Ramos (cell line): ENCODE measurements at regions not wholly inside any gene's neighbourhood (a gene's known extent, or its start where the extent isn't known, plus 50 kb on each side); places are given as distances from the start of the nearest gene placed in this dataset.
"Not testable (repeated sequence)": the region's sequence is repeated elsewhere in the genome, so short reads cannot be mapped to it uniquely, and the experiment has no call there.

Experiments used
- in situ Hi-C: fragments of 300-500 bp; cut with MboI; formaldehyde crosslinking; loops from one replicate; pipeline ENCODE4 v1.14.3; 2022; ENCODE audit warnings: low sequenced_read_pairs; ENCODE audit not compliant: unreplicated experiment

DNA sequence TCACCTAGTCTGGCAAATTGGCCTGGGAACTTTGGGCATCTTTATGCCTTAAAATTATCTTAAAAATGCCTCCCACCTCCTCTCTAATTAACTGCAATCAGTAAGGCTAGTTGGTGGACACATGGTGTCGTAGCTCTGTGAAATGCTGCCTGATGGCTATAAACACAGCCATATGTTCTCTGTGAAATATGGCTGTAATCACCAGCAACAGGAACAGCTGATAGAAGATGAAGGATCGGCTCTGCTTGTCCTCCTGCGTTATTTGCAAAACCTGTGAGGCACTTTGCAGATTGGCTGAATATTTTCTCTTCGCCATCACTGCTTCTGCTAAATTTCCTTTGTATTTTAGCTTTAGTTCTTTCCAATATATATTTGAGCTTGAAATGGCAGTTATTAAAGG is 419.6 kb downstream of the RWDD3 start:
- in situ Hi-C loops, result no loop called here

DNA sequence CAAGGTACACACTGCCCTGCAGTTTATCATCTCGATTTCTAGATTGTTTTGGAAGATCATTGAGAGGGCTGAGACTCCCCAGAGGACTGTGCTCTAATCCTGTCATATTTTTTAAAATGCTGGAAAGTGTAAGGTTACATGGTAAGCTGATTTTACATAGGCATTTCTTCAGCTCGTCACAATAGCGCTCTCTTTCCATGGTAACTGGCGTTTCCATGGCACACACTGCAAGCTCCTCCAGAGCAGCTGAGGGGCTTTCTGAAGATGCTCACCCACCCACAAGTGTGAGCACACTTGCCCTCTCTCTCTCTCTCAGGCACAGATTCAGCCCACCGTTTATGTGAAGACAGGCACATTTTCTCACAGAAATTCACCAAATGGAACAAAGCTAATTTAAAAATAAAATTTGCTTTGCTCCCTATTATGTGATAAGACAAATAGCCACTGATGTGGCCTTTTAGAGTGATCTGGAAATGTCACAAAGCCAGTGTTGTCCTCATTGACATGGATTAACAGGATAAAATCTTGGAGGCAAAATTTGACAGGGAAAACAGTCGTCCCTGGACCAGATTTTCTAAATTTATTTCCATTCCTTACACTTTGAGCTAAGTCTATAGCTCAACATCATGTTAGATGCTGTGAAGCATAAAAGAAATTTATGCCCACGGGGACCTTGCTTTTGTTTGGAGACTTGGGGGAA is 421.5 kb downstream of the RWDD3 start:
- in situ Hi-C loops, result no loop called here

DNA sequence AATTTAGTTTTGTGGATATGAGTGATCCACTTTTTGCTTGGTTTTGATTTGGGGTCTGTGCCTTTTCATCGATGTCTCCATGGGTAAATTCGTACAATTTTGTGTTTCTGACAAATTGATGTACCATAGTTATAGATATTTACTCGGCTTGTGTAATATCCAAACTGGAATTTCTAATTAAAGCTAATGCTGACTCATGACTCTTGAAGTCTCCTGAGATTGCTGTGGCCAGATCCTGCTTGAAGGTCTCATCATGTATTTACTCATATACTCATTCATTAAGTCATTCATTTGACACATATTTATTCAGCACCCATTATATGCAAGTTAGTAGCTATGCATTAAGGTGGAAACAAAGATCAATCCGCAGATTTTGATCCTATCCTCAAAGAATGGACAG is 423.2 kb downstream of the RWDD3 start:
- in situ Hi-C loops, result no loop called here

DNA sequence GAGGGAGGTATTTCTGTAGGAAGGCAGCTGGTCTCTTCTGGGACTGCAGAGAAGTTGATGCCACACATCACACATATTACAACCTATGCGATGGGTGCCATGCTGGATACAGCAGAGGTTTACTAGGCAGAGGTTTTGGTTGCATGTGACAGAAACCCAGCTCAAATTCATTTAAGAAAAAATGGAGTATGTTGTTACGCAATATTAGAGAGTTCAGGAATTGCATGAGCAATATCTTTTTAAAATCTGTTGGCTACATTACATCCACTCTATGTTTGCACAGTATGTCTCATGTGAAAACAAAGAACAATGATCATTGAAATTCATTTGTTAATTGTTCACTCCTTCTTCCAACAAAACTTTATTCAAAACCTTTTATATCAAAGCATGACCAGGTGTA is 425.2 kb downstream of the RWDD3 start:
- in situ Hi-C loops, result no loop called here

DNA sequence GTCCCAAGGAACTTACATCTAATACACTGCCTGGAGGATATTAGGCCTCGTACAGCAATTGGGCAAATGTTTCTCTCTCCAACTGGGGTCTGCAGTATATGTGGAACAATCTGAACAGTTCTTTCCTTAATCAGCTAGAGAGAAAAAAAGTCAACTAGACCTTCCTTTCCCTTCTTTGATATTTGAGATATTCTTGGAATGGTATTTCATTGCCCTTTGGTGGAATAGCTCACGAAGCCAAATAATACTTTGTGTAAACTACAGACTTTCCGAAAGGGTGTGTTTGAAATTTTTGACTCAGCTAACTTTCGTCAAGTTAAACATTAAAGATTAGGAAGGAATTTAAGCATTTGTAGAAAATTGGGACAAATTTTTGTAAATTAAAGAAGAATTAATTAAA is 425.6 kb downstream of the RWDD3 start:
- in situ Hi-C loops, result no loop called here

DNA sequence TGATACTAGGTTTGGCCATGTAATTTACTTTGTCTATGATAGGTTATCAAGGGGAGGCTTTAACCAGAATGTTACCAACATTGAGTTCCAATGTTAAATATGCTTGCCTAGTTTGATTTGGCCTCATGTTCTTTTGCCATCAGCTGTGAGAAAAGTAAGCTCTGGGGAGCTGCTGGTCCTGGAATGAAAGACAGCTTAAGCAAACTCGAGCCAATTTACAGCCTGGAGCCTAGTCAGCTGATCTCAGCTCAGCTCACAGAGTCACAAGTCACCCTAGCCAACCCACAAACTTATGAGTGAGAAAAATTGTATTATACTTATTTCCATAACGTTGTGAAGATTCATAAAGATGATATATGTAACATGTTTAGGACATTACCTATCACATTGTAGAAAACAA is 426.7 kb downstream of the RWDD3 start:
- in situ Hi-C loops, result no loop called here

DNA sequence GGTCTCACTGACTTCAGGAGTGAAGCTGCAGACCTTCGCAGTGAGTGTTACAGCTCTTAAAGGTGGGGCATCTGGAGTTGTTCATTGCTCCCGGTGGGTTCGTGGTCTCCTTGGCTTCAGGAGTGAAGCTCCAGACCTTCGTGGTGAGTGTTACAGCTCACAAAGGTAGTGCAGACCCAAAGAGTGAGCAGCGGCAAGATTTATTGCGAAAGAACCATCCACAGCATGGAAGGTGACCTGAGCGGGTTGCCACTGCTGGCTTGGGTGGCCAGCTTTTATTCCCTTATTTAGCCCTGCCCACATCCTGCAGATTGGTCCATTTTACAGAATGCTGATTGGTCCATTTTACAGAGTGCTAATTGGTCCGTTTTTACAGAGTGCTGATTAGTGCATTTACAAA is 429.5 kb downstream of the RWDD3 start:
- in situ Hi-C loops, result not testable (repeated sequence)

DNA sequence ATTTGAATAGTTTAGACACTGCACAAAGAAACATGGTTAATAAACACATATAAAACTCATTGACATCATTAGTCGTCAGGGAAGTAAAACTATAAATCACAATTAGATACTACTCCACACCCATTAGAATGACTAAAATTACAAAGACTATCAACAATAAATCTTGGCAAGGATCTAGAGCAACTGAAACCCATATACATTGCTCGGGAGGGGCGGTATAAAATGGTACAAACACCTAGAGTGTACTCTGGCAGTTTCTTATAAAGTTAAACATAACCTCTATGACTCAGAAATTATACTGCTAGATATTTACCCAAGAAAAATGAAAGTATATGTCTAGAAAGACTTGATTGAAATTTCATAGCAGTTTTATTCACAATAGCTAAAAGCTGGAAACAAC is 434.2 kb downstream of the RWDD3 start:
- in situ Hi-C loops, result no loop called here

DNA sequence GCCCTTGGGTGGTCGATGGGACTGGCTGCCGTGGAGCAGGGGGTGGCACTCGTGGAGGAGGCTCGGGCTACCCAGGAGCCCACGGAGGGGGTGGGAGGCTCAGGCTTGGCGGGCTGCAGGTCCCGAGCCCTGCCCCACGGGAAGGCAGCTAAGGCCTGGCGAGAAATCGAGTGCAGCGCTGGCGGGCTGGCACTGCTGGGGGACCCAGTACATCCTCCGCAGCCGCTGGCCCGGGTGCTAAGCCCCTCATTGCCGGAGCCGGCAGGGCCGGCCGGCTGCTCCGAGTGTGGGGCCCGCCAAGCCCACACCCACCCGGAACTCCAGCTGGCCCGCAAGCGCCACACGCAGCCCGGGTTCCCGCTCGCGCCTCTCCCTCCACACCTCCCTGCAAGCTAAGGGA is 435.6 kb downstream of the RWDD3 start:
- in situ Hi-C loops, result not testable (repeated sequence)

DNA sequence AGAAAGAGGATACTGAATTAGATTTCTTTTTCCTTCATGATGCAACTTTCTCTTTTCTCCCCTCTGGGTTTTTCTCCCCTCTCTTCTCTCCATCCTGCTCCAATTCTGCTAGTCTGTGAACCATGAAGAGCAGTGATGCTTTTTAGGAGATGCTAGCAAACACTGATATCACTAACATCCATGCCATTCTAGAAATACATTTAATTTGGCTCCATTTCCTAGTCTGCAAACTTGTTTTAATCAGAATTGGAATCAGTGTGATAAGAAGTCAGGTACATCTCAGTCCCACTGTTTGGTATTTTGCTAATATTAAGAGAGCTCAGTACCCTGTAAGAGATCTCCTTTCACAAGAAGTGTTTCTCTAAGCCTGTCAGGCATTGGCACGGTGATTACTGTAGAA is 437.1 kb downstream of the RWDD3 start:
- in situ Hi-C loops, result no loop called here

DNA sequence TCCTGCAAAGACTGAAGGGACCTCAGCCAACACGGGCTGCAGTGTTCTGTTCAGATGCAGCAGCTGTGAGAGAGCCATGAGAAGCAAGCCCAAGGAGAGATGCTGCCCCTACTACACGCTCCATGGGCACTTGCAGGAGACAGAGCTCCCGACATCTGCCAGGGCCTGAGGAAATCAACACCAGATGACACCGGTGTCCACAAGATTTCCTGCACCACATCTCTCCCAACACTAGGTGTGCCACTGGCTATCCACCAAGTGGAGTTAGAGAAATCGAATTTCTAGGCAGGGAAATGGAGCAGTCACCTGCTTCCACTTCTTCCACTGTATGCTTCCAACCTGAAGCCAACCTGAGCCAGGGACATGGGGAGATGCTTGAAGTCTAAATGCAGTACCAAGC is 445.3 kb downstream of the RWDD3 start:
- in situ Hi-C loops, result no loop called here

DNA sequence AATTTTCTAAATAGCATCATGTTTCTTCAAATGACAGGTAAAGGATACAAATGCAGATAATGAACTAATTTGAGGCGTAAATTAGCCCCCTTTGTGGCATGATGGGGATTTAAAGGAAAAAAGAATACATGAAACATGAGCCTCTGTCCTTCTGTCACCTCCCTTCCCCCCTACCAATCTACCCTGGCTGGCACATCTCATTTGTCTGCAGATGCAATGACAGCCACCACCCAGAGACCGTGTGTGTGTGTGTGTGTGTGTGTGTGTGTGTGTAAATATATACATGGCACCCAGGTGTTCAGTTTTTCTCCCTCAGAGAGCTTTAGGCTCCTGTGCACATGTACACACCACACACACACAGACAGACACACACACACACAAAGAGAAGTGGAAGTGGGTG is 451.1 kb downstream of the RWDD3 start:
- in situ Hi-C loops, result no loop called here

DNA sequence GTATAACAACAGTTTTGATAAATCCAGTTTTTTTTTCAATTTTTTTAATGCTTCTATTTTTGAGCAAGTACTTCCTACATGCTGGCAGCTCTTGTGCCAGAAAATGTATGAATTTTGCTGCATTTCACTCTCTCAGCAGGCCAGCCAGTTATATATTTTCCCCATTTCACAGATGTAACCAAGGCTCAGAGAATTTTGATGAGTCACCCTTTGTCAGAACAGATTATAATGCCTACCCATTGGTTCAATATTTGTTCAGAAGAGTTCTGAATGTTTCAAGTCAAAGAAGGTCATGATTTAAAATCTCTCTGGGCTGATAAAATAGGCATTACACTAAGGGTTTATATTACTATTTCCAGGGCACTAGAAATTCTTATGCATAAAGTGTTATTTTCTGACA is 452.2 kb downstream of the RWDD3 start:
- in situ Hi-C loops, result no loop called here

DNA sequence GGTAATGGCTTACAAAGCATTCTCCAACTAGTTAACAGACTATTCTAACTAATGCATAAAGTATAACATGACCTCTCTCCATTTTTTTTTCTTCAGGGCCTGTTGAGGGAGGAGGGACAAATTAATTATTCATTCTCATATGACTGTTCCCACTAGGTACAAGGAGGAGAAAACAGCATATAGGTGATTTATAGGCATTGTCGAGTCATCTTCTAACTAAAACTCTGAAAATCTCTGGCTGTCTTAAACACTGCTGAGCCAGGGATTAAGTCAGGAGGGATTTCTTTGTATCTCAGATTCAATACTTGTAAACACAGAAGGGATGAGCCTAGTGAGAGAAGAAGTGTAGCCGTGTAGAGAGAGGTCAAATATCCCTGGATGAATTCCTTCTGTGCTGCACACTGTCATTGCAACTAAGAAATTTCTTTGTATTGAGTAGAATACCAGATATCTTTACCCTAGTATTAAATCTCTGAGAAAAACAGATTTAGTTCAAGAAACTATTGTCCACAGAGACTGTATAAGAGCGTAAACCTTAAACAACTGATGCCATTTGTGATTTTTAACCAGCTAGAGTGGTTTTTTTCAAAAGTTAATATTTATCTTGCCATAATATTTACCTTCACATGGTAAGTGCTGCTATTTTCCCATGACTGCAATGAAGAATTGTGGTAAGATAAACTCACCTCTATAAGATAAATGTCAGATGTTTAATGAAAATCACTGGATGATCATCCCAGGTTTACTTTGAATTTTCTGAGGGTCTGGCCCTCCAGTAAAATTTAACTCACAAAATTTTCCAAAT is 465.3 kb downstream of the RWDD3 start:
- in situ Hi-C loops, result no loop called here

DNA sequence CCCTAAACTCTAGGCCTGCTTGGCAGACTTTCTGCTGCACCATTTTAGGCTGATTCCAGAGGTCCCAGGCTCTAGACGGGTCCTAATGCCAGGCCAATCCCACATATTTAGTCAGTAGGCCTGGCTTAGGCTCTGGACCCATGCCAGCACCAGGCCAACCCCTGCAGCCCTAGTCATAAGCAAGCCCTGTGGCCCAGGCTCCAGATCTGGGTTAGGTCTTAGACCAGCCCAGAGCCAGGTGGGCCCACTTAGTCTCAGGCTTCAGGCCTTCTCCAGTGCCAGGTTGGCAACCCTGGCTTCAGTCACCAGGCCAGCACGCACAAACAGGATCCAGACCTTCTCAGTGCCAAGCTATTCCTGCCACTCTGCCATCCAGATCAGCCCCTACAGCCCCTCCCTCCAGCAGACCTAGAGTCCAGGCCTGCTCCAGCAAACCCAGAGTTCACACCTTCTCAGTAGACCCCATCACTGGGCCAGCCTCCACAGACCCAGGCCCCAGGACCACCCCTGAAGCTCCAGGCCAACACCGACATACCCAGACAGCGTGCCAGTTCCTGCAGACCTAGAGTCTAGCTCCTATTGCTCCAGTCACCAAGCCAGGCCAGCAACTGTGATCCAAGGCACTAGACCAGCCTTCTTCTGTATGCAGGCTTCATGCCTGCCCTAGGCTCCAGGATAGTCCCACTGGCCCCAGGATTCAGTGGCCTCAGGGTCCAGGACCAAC is 467.6 kb downstream of the RWDD3 start:
- in situ Hi-C loops, result no loop called here

DNA sequence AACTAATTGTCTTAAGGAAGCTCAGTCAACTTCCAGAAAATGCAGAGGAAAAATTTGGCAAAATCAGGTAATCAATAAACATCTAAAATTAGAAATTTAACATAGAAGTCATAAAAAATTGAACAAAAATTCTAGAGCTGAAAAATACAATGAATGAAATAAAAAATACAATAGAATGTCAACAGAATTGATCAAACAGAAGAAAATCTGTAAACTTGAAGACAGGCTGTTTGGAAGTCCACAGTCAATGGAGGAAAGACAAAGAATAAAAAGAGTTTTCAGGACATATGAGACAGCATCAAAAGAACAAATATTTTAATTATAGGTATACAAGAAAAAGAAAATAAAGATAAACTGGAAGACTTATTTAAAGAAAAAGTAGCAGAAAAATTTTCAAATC is 469.0 kb downstream of the RWDD3 start:
- in situ Hi-C loops, result no loop called here

DNA sequence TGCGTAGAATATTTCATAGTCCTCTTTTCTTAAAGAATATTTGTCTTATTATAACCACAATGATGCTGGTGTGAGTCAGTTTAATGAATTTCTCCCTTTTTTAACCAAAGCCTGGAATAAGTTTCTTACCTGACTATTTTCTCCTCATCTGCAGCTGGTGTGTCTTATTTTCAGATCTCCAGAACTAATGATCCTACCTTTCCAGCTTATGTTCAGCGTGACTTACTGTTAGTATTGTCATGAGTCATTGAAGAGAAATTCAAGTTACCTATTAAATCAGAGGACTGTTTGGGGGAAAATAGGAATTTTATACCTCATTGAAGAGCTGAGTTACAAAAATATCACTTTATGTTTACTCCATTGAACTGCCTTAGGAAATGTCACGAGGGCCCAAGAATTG is 482.1 kb downstream of the RWDD3 start:
- in situ Hi-C loops, result no loop called here

DNA sequence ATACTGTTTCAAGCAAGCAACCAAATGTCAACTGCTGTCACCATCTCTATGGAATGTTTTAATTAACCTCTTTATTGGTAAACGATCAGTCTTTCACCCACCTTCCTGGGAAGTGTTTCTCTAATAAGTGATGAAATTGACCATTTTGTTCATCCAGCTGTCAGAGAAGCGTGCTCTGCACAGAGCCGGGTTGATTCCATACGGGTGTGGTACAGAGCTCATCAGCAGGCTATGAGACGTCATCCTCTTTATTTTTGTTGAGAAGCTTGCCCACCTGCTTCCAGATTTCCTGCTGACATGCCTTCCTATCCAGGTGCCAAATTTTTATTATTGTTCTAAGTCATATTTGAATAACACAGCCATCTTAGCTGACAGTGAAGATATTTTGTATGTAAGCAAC is 482.5 kb downstream of the RWDD3 start:
- in situ Hi-C loops, result no loop called here

DNA sequence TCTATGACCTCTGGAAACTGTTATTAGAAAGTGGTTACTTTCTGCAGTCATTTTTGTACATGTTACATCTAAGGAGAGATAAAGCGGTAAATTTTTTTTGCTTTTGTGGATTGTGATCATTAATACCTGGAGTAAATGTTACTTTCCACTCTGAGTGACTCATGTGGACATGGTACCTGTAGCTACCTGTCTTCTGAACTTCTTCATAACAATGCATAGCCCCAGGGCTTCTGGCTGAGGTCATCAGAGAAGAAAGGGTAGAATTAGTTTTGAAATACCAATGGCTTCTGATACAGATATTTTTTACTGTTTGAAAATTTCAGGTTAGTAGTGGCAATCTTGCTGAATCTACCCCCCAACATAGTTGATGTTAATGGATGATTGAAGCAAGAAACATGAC is 489.3 kb downstream of the RWDD3 start:
- in situ Hi-C loops, result no loop called here

DNA sequence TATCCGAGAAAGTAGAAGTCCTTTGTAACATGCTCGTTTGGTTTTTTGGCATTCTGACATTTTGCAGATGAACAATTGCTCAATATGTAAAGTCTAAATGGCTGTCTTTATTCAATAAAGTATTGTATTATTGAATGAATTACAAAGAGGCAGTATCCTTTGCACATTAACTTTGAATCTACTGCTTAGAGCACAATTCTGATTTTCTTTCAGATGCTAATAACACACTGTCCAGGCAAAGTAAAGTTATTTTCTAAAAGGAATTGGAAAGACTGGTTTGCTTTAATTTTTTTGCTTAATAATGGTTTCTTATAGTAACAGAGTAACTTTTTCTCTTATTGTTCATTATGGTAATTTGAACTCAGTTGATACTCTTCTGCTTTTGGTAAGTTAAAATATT is 494.8 kb downstream of the RWDD3 start:
- in situ Hi-C loops, result no loop called here

DNA sequence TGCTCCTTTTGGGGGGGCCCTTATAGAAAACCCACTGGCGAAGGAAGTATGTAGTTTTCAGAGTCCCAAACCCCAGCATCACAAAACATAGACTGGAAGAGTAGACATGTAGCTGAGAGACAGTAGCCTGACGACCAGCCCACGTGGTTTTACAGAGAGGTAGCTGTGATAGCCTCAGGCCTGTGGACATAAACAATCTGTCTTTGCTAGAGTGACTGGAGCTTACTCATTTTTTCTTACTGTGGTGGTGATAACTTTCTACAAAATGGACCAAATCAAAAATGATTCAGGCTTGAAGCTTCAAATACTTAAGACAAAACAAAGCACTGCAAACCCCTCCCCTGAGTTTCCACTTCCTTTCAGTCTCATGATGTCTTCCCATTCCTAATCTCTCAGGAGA is 497.0 kb downstream of the RWDD3 start:
- in situ Hi-C loops, result no loop called here
